Activated gamma-delta T cell treated with Interleukin-2 at 50 U/mL for 16 hours (primary cell): ENCODE measurements at regions not wholly inside any gene's neighbourhood (a gene's known extent, or its start where the extent isn't known, plus 50 kb on each side); places are given as distances from the start of the nearest gene placed in this dataset.

Source experiments
- DNase-seq: peaks from one replicate; pipeline ENCODE4 v3.0.0-alpha.2; 2020

DNA sequence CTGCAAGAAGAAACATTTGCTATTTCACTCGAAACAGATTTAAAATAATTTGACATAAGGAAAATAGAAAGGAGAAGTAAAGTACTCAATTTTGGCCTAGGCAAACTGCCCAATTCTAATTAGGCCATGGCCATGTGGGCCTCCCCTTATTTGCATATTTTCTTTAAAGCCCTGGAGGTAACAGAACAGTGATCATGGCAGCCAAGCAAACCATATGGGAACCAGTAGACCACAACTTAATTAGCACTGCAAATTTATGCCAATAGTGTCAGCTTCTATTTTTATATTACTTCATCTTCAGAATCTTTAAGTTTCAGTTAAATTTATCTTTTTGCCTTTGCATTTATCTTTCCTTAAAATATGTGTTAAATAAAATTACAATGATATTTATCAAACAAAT is 63.3 kb upstream of the THSD7A start:
- DNase-seq: no peak

DNA sequence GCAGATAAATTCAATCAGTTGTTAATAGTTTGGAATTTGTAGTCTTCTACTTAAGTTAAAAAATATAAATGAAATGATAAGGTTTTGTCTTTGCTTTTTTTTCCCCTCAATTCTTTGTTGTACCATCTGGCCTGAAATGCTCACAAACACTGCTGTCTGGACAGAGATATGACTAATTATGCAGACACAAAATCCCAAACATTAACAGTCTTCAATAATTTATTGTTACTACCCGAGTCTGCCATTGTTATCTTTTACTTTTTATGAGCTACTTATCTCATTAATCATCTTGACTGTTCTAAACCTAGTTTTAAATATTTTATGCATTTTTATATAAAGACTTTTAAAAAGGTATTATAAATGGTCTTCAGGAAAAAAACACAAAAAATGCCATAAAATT is 64.7 kb upstream of the THSD7A start:
- no peak for DNase-seq

DNA sequence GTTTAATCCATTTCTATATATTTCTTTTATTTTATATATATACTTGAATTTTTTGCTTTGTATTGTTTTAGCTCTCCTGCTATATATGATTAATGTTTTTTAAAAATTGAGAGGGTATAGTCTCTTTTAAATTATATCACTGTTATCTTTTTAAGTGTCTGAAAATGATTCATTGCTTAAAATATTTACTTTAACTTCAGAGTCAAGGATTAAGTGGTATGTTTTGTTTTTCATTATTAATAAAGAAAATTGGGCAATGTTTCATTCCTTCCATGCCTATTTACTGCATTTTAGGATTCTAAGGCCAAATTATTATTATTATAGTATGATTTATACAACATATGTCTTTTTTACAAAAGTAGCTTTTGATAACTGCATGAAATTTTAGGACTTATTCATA is 67.2 kb upstream of the THSD7A start:
- no peak for DNase-seq

DNA sequence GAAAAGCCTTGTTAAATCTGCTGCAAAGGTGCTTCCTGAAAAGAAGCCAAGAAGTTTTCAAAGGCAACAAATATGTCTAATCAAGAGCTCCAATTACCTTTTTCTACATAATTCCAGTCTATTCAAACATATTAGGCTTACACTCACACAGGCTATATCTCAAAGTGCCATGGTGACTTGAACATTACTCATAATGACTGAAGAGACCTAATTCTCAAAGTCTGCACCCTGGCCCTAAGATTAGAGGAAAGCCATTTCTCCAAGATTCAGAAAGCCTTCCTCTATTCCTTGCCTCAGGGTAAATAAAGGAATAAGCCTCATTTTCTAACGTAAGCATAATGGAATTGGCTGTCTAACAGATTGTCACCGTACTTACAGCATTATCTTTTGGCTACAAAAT is 78.3 kb upstream of the THSD7A start:
- DNase-seq: no peak

DNA sequence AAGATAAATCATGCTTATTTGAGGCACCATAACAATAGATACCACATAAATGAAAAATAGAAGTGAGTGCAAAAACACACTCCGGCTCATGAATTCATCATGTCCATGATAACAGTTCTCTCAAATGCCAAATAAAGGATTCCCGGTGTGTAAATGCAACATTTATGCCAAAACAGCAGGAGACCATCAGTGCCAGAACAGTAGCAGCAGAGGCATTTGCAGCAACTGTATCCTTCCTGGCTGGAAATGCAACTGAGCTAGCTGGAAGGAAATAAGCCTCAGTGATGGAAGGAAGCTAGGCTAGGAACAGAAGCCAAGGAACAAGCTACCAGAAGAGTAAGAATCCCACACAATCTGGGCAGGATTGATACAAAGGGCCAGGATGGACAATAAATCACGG is 79.9 kb upstream of the THSD7A start:
- DNase-seq: no peak

DNA sequence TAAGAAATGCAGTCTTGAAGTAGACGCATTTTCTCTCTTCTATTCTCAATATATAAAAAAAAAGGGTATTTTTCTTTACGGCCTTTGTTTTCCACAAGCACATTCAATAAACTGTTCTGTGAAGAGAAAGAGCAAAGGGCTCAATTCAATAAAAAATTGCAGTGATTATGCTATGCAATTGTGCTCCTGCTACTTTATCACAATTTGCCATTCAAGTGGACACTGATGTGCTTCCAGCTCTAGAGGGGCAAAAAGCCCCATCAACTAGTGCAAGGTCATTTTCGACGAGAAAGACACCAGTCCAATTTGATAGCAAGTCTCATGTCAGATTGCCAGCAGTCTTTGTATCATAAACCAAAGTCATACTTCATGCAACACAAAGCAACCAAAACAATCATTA is 82.6 kb upstream of the THSD7A start:
- DNase-seq: no peak

DNA sequence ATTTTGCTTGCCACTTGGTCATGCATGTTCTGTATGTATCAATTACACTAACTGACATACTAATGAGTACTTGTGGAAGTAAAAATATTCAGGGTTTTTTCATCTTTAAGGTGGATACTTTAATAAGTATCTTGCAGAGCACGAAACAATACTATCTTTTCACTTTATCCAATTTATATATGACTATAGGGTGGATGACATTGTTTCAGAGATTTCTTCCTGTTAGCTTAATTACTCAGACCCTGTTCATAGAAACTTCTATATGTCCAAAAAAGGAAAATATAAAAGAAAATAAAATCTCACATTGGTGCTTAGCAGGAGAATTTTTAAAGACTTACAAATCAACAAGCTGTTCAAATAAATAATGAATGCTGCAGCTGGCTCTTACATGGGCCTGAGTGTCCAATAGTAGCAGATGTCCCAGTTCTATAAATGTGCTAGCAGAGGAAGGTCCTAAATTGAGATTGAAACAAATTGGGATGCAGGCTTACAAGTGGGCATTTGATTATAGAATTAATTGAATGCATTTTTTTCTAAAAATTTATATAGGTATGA is 91.5 kb upstream of the THSD7A start:
- DNase-seq: no peak

DNA sequence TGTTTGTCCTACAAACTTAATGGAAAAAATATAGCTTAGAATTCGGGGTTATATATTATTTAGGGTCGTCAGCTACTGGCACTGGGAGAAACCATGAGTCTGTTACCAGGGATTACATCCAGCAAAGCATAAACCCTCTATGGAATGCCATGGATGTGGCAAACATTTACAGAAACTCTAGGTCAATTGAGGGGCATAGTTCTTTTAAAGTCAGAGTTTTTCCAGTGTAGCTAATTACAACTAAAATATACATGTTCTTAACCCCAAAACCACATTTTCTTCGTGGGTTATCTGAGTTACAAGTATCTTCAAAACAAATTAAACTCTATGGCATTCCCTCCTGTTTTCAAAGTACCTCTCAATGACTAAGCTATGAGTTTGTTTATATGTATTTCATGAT is 99.3 kb upstream of the THSD7A start:
- no peak for DNase-seq

DNA sequence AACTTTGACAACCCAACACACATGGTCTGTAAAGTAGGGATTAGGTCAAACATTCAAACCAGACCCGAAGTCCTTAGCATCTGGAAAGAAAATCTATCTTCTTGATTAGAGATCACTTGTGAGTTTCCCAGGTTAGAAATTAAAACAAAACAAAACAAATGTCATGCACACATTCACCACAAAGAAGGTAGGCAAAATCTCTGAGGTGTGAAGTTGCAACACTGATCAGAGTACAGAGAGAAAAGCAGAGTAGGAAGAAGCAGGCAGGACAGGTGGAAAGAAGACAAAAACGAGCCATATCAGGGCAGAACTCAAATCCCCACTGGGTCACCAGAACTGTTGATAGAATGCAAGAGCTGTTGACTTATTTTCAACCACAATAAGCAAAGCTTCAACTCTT is 102.8 kb upstream of the THSD7A start:
- DNase-seq: no peak

DNA sequence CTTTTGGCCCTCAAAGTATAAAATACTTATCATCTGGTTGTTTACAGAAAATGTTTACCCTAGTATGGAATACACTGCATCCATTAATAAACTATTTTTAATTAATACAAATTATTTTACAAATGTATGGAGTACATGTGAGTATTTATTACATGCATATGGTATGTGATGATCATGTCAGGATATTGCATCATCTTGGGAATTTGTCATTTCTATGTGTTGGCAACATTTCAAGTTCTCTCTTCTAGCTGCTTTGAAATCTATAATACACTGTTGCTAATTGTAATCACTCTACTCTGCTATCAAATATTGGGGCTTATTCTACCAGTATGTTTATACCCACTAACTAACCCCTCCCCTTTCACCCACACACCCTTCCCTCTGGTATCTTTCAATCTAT is 103.9 kb upstream of the THSD7A start:
- no peak for DNase-seq

DNA sequence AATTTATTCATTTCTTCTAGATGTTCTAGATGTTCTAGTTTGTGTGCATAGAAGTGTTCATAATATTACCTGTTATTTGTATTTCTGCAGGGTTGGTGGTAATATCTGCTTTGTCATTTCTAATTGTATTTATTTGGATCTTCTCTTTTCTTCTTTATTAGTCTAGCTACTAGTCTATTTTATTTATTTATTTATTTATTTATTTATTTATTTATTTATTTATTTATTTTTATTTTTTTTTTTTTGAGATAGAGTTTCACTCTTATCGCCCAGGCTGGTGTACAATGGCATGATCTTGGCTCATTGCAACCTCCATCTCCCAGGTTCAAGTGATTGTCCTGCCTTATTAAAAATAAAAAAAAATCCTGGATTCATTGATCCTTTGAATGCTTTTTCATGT is 114.8 kb upstream of the THSD7A start:
- no peak for DNase-seq

DNA sequence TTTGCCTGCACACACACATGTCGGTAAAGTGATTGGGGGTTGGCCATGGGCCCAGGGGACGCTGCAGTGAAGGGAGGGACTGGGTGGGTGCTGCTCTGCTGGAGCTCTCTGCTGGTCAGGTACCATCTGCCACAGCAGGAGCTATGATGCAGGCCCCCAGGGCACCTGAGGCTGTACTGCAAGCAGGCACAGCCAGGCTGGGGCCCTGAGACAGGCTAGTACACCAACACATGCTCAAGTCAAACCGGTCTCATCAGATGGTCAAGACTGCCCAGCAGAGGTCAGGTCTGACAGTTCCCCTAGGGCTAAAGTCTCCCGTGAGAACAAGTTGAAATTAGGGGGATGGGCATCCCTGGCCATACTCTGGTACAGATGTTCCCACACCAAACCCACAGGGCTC is 118.3 kb upstream of the THSD7A start:
- no peak for DNase-seq

DNA sequence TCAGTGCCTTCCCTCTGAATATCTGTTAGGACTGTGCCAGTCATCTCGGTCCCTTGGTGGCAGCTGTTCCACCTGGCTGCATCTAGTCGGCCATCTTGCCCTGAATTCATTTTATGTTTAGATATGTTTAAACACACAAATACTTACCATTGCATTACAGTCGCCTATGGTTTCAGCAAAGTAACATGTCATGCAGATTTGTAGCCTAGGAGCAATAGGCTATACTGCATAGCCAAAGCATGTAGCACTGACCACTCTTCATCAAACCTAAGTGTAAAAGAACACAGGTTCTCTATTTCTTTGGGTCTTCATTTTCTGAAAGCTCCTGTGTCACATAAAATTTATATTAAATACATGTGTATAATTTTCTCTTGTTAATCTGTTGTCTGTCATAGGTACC is 118.9 kb upstream of the THSD7A start:
- no peak for DNase-seq

DNA sequence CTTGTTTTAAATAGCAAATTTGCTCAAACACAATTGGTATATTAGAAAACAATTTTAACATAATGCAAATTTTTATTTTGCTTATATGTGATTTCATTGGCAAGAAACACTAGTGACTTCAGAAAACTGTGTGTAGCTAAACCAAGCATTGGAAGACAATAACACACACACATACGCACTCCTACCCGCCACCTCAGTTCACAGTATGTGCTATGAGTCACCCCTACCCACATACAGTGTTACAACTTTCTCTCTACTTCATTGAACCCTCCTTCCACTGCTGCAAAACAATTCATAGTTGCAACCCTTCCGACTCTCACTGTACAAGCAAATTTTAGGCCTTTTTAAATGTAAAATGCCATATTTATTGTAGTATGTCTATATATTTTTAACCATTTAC is 119.9 kb upstream of the THSD7A start:
- no peak for DNase-seq

DNA sequence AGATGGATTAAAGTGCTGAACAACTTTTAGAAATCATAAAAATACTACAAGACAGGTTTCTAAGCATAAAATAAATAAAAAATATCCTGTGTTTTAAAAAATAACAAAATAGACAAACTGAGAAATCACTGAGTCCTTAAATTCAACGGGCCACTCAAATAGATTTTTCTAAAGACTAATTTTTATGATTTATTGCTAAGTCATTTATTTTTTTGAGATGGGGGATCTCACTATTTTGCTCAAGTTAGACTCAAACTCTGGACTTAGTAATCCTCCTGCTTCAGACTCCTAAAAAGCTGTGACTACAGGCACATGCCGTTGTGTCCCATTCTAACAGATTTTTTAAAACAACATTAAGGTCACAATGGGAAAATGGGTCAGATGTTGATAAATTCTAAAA is 121.0 kb upstream of the THSD7A start:
- no peak for DNase-seq

DNA sequence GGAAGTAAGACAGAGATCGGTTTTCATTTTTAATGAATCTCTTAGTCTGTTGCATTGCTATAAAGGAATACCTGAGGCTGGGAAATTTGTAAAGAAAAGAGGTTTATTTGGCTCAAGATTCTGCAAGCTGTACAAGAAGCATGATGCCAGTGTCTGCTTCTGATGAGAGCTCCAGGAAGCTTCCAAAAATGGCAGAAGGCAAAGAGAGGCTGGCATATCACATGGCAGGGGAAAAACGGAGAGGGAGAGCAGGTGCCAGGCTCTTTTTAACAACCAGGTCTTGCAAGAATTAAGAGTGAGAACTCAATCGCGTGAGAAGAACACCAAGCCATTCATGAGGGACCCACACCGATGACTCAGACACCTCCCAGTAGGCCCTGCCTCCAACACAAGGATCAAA is 125.0 kb upstream of the THSD7A start:
- no peak for DNase-seq

DNA sequence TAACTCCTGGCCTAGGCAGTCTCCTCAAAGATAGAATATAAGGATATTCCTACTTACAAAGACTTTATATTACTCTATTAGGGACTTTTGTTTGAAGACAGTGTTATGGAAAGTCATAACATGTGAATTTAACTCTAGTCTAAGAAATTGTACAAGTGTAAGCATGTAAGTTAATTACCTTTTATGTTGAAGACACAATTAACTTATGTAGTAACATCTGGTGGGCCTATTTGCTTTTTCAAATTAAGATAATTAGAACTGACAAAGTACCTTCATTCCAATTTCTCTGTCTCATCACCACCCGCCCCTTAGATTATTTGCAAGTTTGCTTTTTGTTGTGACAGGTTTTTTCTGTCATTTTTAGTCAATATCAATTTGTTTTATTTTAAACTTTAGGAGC is 126.0 kb upstream of the THSD7A start:
- DNase-seq: no peak

DNA sequence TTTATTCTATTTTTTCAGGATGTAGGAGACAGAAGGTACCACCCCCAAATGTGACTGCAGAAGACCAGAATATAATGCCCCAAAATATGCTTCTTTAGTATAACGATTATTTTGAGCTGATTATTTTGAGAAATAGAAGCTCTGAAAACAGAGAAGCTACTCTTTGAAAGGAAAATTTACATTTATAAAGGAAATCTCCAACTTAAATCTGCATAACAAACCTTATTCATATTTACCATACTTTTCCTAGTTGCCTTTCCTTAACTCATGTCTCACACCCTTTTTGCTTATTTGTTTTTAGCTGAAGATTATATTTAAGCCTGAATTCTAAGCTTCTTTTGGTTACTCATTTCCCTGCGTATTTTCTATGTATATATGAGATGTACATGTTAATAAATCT is 127.1 kb upstream of the THSD7A start:
- no peak for DNase-seq

DNA sequence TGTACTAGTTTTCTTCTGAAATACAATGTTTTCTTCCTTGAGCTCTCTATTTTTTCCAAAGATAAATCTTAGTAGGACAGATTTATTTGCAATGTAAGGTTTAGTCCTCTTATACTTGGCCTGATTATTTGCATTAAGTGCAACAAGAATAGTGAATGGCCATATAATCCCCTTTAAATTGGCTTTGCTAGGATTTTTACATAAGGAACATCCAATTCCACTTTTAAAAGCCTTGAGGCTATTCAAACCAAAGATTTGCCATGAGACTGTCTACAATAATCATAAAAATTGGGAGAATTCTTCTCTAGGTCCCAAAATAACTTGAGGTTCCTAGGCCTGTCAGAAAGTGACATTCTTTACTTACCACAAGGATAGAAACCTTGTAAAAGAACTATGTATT is 128.6 kb upstream of the THSD7A start:
- DNase-seq: no peak

DNA sequence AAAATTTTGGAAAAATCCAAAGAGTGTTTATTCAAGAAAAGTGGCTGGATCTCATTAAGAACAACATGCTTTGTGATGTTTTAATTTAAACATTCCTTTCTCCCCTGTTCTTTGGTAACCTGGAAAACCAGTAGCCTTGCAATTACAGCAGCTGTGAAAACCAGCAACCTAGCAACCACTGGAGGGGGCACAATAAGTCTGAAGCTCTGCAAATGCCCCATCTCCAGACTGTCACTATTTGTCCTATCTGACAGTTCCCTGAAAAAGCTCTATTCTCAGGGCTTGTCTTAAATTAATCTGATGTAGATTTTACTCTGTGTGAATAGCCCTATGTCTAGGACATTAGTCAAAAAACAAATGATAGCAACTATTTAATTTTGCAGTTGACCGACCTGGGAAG is 137.6 kb upstream of the THSD7A start:
- no peak for DNase-seq

DNA sequence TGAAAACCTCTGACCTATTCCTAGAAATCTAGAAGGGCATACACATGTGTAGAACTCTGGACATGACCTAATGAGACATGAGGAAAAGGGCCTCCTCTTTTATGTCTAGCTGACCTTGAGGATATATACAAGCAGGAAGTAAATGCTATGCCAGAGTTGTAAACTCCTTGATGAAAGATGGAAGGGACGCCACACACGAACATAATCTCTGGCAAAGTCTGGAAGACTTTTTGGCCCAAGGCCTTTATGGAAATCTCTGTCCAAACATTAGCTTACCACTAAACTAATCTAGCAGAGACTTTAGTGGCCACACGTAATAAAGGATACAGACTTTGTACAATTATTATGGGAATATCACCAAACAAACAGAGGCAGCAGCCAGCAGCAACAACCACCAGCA is 138.1 kb upstream of the THSD7A start:
- DNase-seq: no peak

DNA sequence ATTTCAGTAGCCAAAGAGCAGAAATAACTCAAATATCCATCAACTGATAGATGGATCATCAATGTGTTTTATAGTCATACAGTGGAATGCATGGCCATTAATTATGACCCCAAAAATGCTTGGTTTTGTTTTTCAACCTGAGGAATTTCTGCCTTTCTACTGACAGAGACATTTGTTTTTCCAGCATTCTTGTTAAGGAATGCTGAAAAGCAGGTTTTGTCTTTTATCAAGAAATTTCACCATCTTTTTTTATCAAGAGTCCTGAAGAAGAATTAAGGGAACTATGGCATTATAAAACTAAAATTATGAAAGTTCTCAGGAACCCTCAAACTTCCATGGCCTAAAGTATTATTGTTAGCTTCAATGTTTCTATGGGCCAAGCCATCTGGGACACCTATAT is 153.4 kb upstream of the THSD7A start:
- no peak for DNase-seq

DNA sequence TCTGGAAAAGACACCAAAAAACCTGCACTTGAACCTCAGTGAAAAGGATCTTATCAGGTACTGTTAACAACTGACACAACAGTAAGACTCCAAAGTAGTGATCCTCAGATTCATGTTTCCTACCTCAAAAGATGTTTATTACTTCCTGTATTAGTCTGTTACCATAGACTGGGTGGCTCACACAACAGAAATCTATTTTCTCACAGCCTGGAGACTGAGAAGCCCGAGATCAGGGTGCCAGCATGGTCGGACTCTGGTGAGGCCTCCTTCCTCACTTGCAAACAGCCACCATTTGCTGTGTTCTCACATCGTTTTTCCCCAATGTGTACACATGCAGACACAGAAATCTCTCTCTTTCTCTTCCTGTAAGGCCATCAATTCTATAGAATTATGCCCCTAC is 154.0 kb upstream of the THSD7A start:
- no peak for DNase-seq

DNA sequence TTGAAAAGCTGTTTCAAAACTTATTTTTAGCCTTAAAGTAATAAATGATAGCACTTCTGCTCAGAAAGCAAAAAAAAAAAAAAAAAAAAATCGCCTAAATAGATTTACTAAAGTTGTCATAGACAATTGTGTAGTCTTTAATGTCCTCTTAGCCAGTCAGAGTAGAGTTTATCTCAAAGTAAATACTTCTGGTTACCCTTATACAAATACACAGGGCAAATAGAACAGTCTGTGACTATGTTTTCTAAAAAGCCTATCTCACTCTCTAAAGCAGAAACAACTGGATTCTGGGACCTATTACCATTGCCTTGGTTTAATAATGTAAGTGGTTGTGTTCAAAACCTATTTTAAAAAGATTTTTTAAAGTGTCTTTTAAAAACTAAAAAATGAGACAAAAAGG is 156.2 kb upstream of the THSD7A start:
- no peak for DNase-seq

DNA sequence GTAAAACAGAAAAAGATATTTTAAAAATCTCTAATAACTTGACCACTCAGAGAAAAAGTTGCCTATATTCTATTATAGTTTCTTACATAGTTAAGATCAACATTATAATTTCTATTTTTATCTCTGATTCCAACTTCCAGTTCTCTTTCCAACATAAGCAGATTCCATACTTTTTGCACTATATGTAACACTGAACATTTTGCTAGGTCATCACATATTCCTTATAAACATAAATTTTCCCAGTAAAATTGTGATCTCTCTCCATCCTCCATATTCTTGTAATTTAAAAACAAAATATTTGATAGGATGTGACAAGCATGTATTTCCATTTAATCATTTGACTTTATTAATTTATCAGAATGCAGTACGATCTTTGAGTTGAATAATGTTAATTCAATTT is 170.4 kb upstream of the THSD7A start:
- no peak for DNase-seq

DNA sequence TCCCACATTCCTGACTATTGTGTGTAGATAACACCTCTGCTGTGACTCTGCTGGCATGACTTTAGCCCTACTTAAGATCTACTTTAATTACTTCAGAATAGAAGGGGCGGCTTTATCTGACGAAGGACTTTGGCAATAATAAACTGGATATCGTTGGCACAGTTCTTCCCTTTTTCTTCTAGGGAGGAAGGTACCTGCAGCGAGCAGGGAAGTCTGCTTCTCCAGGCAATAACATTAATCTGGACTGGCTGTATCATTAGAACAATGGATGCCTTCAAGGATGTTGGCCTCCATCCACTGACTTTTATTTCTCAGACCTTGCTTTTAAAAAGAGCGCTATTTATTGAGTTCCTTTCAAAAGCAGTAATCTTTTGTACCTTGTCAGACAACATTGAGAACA is 172.6 kb upstream of the THSD7A start:
- no peak for DNase-seq
